AG04449 (cell line): ENCODE measurements at regions not wholly inside any gene's neighbourhood (a gene's known extent, or its start where the extent isn't known, plus 50 kb on each side); places are given as distances from the start of the nearest gene placed in this dataset.
"Not testable (repeated sequence)": the region's sequence is repeated elsewhere in the genome, so short reads cannot be mapped to it uniquely, and the experiment has no call there.

Experiments
- CTCF ChIA-PET: fragments of 350-600 bp; formaldehyde crosslinking; extraction: SDS; loops from one replicate; lab custom pipeline; 2021; ENCODE audit warnings: antibody characterized with exemption; lab: Yijun Ruan, JAX
- POLR2A ChIA-PET: fragments of 400-600, 350-600 bp; formaldehyde crosslinking; extraction: SDS; loops from one replicate; lab custom pipeline; 2020; ENCODE audit warnings: antibody characterized with exemption, inconsistent platforms; lab: Yijun Ruan, JAX
- DNase-seq: peaks from one replicate; pipeline ENCODE4 v3.0.0-alpha.2; 2010; ENCODE audit warnings: low read depth, low spot score
- H3K4me3 ChIP-seq: 2 replicates; pipeline ENCODE4 v1.5.1; 2011; ENCODE audit warnings: low read depth, mild to moderate bottlenecking, control low read depth, low read length
- TF ChIP-seq, protein P1 (sequence below): IDR thresholded peaks from one replicate; pipeline ENCODE4 v1.5.1; 2011; ENCODE audit warnings: mild to moderate bottlenecking, moderate library complexity, low read length, control low read depth, inconsistent platforms; ENCODE audit not compliant: insufficient read depth; ENCODE audit errors: missing control alignments

DNA sequence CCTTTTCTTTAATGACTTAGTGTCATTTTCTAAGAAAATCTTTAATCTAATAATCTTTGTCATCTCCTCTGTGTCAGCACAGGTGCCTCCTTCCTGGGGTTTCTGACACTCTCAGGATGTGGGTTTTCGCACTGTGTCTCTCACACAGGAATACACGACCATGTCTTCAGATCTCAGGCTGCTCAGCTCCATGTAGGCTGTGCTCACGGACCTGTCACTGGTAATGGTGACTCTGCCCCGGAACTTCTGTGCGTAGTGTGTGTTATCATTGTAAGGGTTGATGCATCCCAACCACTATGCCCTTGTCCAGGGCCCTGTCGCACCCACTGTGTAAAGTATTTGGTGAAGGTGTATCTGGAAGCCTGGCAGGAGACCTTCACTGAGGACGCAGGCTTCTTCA, 647.8 kb downstream of the TMEM121 start:
- no peak overlapping the region for H3K4me3 ChIP-seq
- no peak for DNase-seq
- POLR2A ChIA-PET = no interaction called here
- CTCF ChIA-PET = no interaction called here
- TF ChIP-seq, protein P1, sequence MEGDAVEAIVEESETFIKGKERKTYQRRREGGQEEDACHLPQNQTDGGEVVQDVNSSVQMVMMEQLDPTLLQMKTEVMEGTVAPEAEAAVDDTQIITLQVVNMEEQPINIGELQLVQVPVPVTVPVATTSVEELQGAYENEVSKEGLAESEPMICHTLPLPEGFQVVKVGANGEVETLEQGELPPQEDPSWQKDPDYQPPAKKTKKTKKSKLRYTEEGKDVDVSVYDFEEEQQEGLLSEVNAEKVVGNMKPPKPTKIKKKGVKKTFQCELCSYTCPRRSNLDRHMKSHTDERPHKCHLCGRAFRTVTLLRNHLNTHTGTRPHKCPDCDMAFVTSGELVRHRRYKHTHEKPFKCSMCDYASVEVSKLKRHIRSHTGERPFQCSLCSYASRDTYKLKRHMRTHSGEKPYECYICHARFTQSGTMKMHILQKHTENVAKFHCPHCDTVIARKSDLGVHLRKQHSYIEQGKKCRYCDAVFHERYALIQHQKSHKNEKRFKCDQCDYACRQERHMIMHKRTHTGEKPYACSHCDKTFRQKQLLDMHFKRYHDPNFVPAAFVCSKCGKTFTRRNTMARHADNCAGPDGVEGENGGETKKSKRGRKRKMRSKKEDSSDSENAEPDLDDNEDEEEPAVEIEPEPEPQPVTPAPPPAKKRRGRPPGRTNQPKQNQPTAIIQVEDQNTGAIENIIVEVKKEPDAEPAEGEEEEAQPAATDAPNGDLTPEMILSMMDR = no peak

DNA sequence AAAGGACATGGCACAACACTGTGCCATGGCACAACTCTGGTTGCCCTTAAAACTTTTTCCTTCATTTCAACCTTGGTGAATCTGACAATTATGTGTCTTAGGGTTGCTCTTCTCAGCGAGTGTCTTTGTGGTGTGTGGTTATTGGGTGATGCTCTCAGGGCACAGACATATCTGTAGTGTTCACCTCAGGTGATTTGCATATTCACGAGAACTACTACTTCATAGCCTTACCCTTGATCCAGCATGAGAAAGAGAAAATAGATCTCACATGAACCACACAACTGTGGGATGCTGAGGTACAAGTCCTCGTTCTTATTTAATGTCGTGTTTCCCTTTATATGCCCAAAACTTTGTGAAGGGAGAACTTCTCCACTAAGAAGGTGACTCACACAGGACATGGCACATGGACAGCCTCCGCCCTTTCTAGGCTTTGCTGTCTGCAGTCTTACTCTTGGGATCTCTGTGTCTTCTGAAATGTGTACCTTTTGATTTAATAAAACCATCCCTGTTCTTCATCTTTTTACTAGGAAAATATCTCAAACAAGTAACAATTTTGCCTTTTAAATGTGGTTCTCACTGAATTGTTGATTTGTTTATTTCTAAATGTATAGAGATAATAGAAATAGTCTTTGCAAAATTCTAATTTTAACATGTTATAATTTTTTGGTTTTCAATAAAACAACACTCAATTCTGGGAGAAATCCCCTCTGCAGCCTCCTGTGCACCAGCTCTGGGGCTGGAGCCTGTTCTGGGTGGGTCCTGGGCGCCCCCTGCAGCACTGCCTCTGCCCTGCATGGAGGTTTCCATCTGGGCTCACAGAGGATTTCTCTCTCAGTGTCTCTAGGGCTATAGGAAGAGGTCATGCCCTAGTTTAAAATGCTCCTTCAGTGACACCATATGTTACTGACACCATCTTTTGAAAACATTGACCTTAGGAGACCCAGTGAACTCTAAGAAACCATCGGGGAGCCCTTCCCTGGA, 651.2 kb downstream of the TMEM121 start:
- DNase-seq, H3K4me3 ChIP-seq, CTCF ChIA-PET, POLR2A ChIA-PET: not testable (repeated sequence)

DNA sequence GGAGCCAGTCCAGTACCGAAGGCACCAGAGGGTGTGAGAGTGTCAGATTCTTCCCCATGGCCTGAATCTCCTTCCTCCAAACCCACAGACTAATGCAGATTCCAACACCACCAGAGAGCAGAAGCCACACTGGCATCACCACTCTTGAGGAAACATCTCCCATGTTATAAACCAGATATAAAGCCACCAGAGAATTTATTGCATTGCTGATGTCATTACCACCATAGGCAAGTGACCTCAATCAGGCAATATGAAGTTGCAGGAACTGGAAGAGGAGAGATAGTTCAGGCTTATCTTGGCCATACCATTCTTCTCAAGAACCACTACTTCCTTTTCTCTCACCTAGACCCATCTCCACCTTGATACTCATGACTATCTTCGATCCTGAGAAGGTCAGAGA, 653.4 kb downstream of the TMEM121 start:
- TF ChIP-seq, protein P1 = no peak
- DNase-seq = no peak
- ChIA-PET CTCF (no interaction called here), POLR2A (no interaction called here)
- H3K4me3 ChIP-seq = no peak overlapping the region

DNA sequence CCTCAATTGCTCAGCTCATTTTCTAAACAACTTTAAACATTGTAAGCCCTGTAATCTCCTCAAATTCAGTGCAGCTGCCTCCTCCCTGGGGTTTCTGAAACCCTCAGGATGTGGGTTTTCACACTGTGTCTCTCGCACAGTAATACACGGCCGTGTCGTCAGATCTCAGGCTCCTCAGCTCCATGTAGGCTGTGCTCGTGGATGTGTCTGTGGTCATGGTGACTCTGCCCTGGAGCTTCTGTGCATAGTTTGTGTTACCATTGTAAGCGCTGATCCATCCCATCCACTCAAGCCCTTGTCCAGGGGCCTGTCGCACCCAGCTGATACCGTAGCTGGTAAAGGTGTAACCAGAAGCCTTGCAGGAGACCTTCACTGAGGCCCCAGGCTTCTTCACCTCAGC, 658.4 kb downstream of the TMEM121 start:
- CTCF ChIA-PET, H3K4me3 ChIP-seq, DNase-seq, POLR2A ChIA-PET: not testable (repeated sequence)

DNA sequence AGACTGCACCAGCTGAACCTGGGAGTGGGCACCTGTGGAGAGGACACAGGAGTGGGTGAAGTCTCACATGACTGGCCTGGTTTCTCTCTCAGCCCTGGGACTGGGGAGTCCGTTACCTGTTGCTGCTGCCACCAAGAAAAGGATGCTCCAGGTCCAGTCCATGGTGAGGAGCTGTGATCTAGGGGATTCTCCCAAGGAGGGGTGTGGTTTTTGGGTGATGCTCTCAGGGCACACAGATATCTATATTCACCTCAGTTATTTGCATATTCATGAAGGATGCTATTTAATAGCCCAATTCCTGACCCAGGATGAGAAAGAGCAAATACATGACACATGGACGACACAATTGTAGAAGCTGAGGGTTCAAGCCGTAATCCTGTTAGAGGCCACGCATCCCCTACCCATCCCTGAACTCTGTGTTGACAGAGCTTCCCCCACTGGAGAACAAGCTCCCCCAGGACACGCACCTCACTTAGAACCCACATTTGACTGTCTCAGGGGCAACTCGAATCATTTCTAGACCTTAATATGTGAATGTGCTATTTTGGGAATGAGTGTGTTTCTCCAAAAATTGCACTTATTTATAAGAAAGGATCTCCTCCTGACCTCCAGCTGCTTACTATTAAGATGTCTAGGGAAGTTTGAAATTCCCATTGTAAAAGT, 658.9 kb downstream of the TMEM121 start:
- H3K4me3 ChIP-seq, DNase-seq, CTCF ChIA-PET, POLR2A ChIA-PET: not testable (repeated sequence)

DNA sequence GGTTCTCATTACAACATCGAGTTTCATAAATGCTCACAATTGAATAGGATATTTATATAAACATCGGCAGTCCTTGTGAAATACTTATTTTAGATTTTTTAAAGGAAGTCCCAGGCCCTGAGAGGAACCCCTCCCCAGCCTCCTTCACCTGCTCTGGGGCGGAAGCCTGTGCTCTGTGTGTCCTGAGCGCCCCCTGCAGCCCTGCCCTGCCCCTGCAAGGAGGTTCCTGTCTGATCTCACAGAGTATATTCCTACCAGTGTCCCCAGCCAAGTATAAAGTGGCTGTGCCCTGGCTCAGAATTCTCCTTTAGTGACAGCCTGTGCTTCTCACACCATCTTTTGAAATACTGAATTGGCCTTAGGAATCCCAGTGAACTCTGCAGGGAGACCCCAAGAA, 659.5 kb downstream of the TMEM121 start:
- H3K4me3 ChIP-seq = no peak overlapping the region
- TF ChIP-seq, protein P1 = no peak
- no peak for DNase-seq
- ChIA-PET POLR2A (no interaction called here), CTCF (no interaction called here)

DNA sequence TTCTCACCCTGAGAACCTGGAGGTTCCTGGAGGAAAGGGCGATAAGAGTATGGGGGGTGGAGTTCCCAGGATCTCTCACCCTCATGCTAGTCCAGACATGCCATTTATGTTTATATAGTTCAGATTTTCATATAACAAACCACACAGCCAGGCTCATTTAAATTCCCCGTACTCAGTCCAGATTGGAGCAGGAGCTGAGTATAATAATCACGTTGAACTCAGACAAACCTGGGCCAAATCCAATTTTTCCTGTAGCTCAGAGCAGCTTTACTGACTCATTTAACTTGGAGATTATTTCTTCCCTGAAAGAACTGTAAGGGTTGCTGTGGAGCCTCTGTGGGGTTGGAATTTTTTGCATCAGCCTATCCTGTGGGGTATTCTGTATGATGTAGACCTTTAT, 660.8 kb downstream of the TMEM121 start:
- POLR2A ChIA-PET = no interaction called here
- H3K4me3 ChIP-seq = no peak overlapping the region
- TF ChIP-seq, protein P1 = no peak
- CTCF ChIA-PET = no interaction called here
- DNase-seq = no peak

DNA sequence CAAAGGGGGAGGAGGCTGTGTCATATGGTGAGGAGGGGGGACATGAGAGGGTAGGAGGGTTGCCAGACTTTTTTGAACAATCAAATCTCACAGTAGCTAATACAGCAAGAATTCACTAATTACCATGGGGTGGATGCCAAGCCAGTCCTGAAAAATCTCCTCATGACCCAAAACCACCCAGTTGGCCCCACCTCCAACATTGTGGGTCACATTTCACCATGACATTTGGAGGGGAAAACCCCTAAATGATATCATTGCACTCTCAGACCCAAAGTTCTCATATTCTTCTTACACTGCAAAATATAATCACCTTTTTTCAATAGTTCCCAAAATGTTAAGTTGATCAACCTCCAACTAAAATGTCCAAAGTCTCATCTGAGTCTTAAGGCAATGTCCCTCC, 666.3 kb downstream of the TMEM121 start:
- H3K4me3 ChIP-seq, DNase-seq, POLR2A ChIA-PET, CTCF ChIA-PET: not testable (repeated sequence)

DNA sequence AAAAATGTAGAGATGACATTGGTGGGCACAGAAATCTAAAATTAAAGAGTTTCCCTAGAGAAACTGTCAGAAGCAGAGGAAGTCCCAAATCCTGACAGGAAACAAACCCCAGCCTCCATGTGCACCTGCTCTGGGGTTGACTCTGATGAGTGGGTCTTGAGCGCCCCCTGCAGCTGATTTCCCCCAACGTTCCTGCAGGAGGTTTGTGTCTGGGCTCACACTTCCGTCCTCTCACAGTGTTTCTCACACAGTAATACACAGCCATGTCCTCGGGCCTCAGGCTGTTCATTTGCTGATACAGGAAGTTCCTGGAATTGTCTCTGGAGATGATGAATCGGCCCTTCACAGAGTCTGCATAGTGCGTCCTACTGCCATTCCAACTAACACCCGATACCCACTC, 670.1 kb downstream of the TMEM121 start:
- POLR2A ChIA-PET, CTCF ChIA-PET, H3K4me3 ChIP-seq, DNase-seq: not testable (repeated sequence)

DNA sequence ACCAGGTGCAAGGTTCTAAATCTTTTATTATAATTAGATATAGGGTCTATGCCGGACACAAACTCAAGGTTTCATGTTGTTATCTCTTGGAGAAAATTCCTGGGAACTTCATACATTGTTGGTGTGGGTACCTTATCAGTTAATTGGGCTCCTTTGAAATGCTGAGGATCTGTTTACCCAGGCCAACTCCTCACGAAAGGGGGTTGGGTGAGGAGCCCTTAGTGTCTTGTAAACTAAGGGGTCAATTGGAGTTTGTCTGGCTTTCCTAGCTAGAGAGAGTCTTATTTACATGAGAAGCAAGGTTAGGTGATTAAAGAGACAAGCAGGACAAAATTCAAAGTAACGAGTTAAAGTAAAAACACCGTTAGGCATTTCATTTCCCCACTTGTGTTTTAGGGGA, 670.9 kb downstream of the TMEM121 start:
- CTCF ChIA-PET, DNase-seq, H3K4me3 ChIP-seq, POLR2A ChIA-PET: not testable (repeated sequence)
